SHP77 (cell line): ENCODE measurements at regions not wholly inside any gene's neighbourhood (a gene's known extent, or its start where the extent isn't known, plus 50 kb on each side); places are given as distances from the start of the nearest gene placed in this dataset.

ENCODE experiments used
- DNase-seq, 2 experiments: peaks; one replicate each; lab custom pipeline; 2025; lab: John Stamatoyannopoulos, UW

GRCh38 chr10:8229153-8229552 lies 174.7 kb downstream of the GATA3 start:
- no peak for DNase-seq

DNA sequence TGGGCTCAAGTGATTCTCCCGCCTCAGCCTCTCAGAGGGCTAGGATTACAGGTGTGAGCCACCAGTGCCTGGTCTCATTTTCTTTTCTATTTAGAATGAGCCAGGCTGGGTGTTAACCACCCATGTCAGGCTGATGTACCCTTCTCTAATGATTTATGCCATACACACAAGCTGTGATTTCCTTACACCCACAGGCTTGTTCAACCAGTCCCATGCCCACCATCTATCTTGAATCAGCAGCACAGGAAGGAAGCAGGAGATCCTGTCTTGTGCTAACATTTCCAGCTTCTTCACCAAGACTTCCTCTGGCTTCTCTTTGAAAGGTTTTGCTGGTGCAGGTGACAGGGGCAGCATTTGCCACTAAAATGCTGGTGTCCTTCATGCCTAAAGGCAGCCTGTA lies 176.4 kb downstream of the GATA3 start:
- no peak for DNase-seq

GRCh38 chr10:8233049-8233448 lies 178.6 kb downstream of the GATA3 start:
- DNase-seq: no peak

DNA sequence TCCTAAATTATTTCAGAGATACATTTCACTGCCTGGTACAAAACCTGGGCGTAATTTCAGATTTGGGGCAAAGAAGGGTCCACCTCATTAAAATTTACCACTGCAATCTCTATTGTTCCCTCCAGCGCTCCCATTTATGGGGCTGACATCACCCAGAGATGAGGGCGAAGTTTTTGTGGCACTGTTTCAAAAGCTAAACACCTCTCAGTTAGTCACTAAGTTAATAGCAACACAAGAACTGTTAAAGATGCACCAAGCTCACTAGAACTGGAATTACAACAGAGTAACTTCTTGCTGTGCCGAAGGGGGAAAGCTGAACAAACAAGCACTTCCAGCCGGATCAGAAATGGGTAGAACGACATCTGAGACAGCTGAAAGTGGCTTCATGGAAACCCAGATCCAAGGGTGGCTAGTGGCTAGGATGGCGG lies 179.4 kb downstream of the GATA3 start:
- DNase-seq: no peak

DNA sequence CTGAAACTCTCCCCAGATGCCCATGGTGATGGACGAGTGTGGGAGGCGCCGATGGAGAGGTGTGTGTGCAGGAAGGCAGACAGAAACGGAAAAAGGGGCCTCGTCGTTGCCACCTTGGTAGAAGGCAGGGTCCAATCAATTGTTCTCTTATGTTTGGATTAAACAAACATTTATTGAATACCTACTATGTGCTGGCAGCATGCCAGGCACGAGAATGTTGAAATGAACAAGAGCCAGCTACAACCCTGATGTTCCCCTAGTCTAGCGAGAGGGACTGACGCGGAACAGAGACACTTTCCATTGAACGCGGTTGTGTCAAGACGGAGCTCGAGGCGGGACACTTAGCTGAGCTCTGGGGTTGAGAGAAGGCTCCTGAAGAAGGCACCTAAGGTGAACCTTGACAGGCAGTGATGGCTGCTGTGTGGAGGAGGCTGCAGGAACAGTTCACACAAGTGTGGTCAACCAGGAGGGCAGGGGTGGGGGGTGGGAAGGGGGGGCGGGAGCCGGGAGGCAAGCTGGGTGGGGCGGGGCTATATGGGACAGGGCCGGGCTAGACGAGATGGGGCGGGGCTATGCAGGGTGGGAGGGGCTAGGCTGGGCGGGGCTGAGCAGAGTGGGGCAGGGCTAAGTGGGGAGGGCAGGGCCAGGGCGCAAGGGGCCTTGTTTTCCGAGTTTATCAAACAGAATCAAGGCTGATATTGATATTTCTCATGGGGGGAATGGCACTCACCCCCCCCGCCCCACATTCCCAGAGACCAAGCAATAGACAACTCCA lies 181.0 kb downstream of the GATA3 start:
- DNase-seq: no peak

GRCh38 chr10:8238986-8239385 lies 184.5 kb downstream of the GATA3 start:
- DNase-seq: no peak

- no peak for DNase-seq
These were observed 186.4 kb downstream of the GATA3 start for GRCh38 chr10:8240861-8241260.

GRCh38 chr10:8242295-8242872 lies 187.9 kb downstream of the GATA3 start:
- no peak for DNase-seq

DNA sequence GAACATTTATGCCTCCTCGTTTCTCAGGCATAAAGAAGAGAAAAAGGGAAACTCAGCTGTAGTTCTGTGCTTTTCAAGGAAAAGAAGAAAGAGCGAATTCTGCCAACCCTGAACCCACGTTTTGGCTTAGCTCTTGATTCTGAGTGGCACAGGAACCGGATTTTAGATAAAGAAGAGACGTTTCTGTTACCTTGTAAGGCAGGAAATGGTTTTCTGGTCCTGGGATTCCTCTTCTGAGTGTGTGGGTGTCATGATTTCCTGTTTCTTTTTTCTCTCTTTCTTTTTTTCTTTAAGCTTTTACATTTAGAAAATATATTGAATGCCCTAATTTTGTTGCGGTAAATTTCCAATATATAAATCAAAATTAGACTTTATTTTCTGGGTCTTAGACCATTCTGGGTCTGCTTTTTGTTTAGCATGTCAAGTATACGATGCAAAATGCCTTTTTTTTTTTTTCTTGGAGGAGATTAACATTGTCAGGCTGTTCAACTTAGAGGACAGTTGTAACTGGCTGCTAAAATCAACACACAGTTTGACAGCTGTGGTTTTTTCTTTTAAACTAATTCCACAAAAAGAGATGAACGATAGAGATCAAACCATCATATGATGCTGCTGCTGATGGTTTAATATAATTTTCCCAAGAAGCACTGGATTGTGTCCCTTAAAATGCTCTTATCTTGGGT lies 190.8 kb downstream of the GATA3 start:
- no peak for DNase-seq

- no peak for DNase-seq
These were observed 191.3 kb downstream of the GATA3 start for GRCh38 chr10:8245814-8246142.

DNA sequence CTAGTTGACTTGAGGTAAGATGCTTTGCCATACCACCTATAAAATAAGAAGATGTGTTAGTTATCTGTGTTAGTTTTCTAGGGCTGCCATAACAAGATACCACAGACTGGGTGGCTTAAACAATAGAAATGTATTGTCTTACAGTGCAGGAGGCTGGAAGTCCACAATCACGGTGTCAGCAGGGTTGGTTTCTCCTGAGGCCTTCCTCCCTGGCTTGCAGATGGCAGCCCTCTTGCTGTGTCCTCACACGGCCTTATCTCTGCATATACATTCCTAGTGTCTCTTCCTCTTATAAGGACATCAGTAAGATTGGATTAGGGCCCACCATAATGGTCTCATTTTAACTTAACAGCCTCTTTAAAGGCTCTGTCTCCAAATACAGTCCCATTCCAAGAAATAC lies 192.1 kb downstream of the GATA3 start:
- DNase-seq: no peak

- no peak for DNase-seq
These were observed 192.7 kb downstream of the GATA3 start for GRCh38 chr10:8247191-8247590.

DNA sequence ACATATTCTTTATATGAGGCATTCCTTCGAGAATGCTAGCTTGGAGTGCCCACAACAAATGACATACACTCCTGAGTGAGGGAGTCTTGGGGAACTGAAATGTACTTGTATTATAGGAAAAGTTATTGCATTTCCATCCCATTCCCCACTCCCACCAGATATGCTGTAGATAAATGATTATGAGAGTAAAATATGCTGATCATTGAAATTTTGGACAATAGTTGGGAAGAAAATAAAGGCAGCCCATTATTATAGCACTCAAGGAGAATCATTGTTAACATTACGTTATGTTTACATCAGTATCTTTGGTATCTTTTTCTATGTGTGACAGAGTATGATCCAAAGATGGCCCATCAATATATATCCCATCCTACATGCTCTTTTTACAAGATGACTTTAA lies 194.4 kb downstream of the GATA3 start:
- no peak for DNase-seq

- no peak for DNase-seq
These were observed 199.9 kb downstream of the GATA3 start for GRCh38 chr10:8254350-8254749.

GRCh38 chr10:8255301-8255700 lies 200.8 kb downstream of the GATA3 start:
- DNase-seq: no peak

DNA sequence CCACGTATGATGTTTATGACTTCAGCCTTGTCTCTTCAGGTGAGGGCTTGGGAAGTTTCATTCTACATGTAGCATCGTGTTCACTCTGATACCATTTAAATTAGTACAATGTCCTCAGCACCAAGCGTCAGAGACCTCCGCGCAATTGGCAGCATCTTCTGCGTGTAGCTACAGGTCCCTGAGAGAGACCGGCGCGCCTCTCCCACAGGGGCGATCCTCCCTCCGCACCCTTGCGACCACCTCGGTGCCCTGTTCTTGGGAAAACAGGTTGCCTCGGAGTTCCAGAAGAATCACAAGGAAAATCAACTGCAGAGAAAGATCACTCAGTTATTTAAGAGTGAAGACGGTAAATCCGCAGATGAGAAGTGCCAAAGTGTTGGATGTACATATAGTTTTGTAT lies 206.2 kb downstream of the GATA3 start:
- DNase-seq: no peak

GRCh38 chr10:8262317-8262716 lies 207.8 kb downstream of the GATA3 start:
- no peak for DNase-seq

DNA sequence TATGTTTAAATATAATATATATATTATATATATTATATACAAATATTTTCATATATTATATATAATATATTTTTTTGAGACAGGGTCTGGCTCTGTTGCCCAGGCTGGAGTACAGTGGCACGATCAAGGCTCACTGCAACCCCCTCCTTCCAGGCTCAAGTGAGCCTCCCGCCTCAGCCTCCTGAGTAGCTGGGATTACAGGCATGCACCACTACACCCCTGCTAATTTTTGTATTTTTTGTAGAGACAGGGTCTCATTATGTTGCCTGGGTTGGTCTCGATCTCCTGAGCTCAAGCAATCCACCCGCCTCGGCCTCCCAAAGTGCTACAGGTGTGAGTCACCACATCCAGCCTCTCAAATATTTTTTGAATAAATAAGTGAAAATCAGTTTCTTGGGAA lies 215.5 kb downstream of the GATA3 start:
- no peak for DNase-seq

GRCh38 chr10:8272794-8273425 lies 218.4 kb downstream of the GATA3 start:
- DNase-seq: no peak

- no peak for DNase-seq
These were observed 219.3 kb downstream of the GATA3 start for GRCh38 chr10:8273749-8274148.

DNA sequence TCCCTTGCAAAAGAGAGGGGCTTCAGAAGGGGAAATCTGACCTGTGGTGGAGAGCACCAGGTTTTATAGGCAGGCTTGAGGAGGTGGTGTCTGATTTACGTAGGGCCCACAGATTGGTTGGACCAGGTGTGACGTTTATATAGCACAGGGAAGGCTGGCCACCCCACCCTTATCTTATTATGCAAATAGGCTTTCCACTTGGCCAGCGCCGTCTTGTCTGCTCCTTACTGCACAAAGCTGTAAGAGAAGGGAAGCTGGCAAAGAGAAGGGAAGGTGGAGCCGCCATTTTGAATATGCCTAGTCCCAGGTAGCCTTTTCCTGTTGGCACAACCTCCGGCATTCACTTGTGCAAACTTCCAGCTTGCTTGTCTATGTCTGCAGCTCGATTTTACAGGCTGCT lies 221.4 kb downstream of the GATA3 start:
- no peak for DNase-seq

GRCh38 chr10:8278099-8278498 lies 223.6 kb downstream of the GATA3 start:
- no peak for DNase-seq

DNA sequence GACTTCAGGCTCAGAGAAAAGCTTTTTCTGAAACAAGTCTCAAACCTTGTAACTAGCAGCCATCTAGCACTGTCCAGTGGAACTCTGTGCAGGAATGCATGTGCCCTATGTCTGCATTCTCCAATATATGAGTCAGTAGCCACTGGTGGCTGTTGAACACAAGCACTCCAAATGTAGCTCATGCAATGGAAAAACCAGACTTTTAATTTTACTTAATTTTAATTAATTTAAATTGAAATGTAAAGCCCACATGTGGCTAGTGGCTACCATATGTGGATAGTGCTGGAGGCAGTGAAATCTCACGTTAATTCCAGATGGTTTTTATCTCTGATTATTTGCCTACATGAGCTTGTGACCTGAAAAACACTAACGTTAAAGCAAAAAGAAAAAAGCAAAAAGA lies 225.1 kb downstream of the GATA3 start:
- no peak for DNase-seq
